GM12878 (cell line): ENCODE measurements at regions not wholly inside any gene's neighbourhood (a gene's known extent, or its start where the extent isn't known, plus 50 kb on each side); places are given as distances from the start of the nearest gene placed in this dataset.

Source experiments
- ATAC-seq: fragments of 200-7000 bp; cut with Tn5 transposase; 3 replicates; pipeline ENCODE4 v1.9.1; 2020; ENCODE audit warnings: mild to moderate bottlenecking, moderate library complexity
- BruUV-seq: library from RNA; stranded (reverse); fragments of 400-500 nt; replicated peaks from 2 replicates; lab custom pipeline; 2021; lab: Mats Ljungman, UMichigan
- CTCF ChIA-PET: fragments of 300-600 bp; sonication (Branson Sonifier 250); formaldehyde crosslinking; extraction: SDS; loops from one replicate; lab custom pipeline; 2021; ENCODE audit warnings: inconsistent platforms; lab: Yijun Ruan, JAX
- POLR2A ChIA-PET: fragments of 350-600 bp; formaldehyde crosslinking; extraction: SDS; loops from one replicate; lab custom pipeline; 2021; ENCODE audit warnings: inconsistent platforms; lab: Charles Lee
- RAD21 ChIA-PET: fragments of 300-600 bp; sonication (Branson Sonifier 250); formaldehyde crosslinking; loops from one replicate; lab custom pipeline; 2023; ENCODE audit warnings: antibody characterized with exemption; ENCODE audit not compliant: unreplicated experiment; lab: Charles Lee
- SMC1A ChIA-PET: fragments of 300-600 bp; sonication (Branson Sonifier 250); formaldehyde crosslinking; loops from one replicate; lab custom pipeline; 2023; ENCODE audit not compliant: unreplicated experiment, uncharacterized antibody; lab: Charles Lee
- DNase-seq: peaks from one replicate; pipeline ENCODE4 v3.0.0-alpha.2; 2011; ENCODE audit warnings: low read depth, low spot score
- FAIRE-seq: peaks from 3 replicates; lab custom pipeline; 2011; peaks lifted over from hg19 to GRCh38; lab: Jason Lieb, UNC
- H2AFZ ChIP-seq: 2 replicates; pipeline ENCODE4 v1.6.0; 2011; ENCODE audit warnings: low read depth, low read length, control low read depth; ENCODE audit not compliant: control insufficient read depth
- H3K27ac ChIP-seq: 2 replicates; pipeline ENCODE4 v1.5.1; 2011; ENCODE audit warnings: control low read depth; ENCODE audit not compliant: control insufficient read depth, insufficient read depth
- H3K27me3 ChIP-seq, 2 experiments: replicated peaks in 1 of 2; 2 replicates each; pipeline versions ENCODE4 v1.6.0 to v1.6.1; 2011; ENCODE audit warnings: low read length in 1 of 2; ENCODE audit not compliant: control insufficient read depth in 2 of 2, insufficient read depth in 2 of 2
- H3K36me3 ChIP-seq, 2 experiments: 2 replicates each; pipeline ENCODE4 v1.5.1; 2011; ENCODE audit warnings: low read length in 1 of 2; ENCODE audit not compliant: control insufficient read depth in 2 of 2, insufficient read depth in 2 of 2
- H3K4me1 ChIP-seq: 2 replicates; pipeline ENCODE4 v1.6.1; 2011; ENCODE audit warnings: mild to moderate bottlenecking, low read length, moderate library complexity, mixed read lengths; ENCODE audit not compliant: control insufficient read depth, insufficient read depth
- H3K4me2 ChIP-seq: 2 replicates; pipeline ENCODE4 v1.6.0; 2011; ENCODE audit warnings: control low read depth; ENCODE audit not compliant: control insufficient read depth, insufficient read depth
- H3K4me3 ChIP-seq: fragments of 200-600 bp; sonication (generic); 2 replicates; pipeline ENCODE4 v1.5.1; 2016
- H3K79me2 ChIP-seq: 2 replicates; pipeline ENCODE4 v1.6.0; 2011; ENCODE audit warnings: low read length; ENCODE audit not compliant: control insufficient read depth, insufficient read depth
- H3K9ac ChIP-seq: 2 replicates; pipeline ENCODE4 v1.8.0; 2011; ENCODE audit warnings: low read length, control low read depth, mixed read lengths; ENCODE audit not compliant: control insufficient read depth, insufficient read depth
- H3K9me3 ChIP-seq: replicated peaks from 3 replicates; pipeline ENCODE4 v1.5.1; 2011; ENCODE audit warnings: mild to moderate bottlenecking, low read length; ENCODE audit not compliant: control insufficient read depth, insufficient read depth
- H4K20me1 ChIP-seq: 2 replicates; pipeline ENCODE4 v1.6.0; 2011; ENCODE audit not compliant: control insufficient read depth, insufficient read depth
- CBX5 ChIP-seq: sonication (generic); IDR thresholded peaks from 2 replicates; pipeline ENCODE4 v1.6.1; 2016; ENCODE audit warnings: low read depth, moderate library complexity, mild to moderate bottlenecking, inconsistent platforms
- E2F4 ChIP-seq: IDR thresholded peaks from 2 replicates; pipeline ENCODE4 v1.6.1; 2012; ENCODE audit warnings: low read depth, low read length, improper control_type of control experiment
- EZH2 ChIP-seq: IDR thresholded peaks from 2 replicates; pipeline ENCODE4 v1.6.1; 2012; ENCODE audit warnings: low read depth, mild to moderate bottlenecking, control low read depth, inconsistent platforms, low read length, borderline replicate concordance; ENCODE audit not compliant: control insufficient read depth
- PBX3 ChIP-seq: IDR thresholded peaks from 2 replicates; pipeline ENCODE4 v1.6.1; 2011; ENCODE audit warnings: mild to moderate bottlenecking, low read depth, low read length, moderate library complexity; ENCODE audit not compliant: insufficient replicate concordance
- SIX5 ChIP-seq: IDR thresholded peaks from 2 replicates; pipeline ENCODE4 v1.6.1; 2011; ENCODE audit warnings: mild to moderate bottlenecking, low read depth, low read length, moderate library complexity; ENCODE audit not compliant: severe bottlenecking
- SMC3 ChIP-seq: IDR thresholded peaks from 2 replicates; pipeline ENCODE4 v1.6.1; 2011; ENCODE audit warnings: low read length, improper control_type of control experiment, borderline replicate concordance
- SREBF1 ChIP-seq: IDR thresholded peaks from 2 replicates; pipeline ENCODE4 v1.6.1; 2012; ENCODE audit warnings: mild to moderate bottlenecking, low read length
- TBL1XR1 ChIP-seq: IDR thresholded peaks from 2 replicates; pipeline ENCODE4 v1.6.1; 2012; ENCODE audit warnings: low read depth, low read length, improper control_type of control experiment
- WGBS: methylation state at CpG from one replicate; pipeline ENCODE4 v1.1.6; 2016; ENCODE audit warnings: low lambda C conversion rate; ENCODE audit not compliant: insufficient replicate concordance, insufficient coverage; ENCODE audit errors: missing lambda C conversion rate; 5-methylcytosine and 5-hydroxymethylcytosine counted together
- in situ Hi-C: fragments of 300-500 bp; cut with MboI; formaldehyde crosslinking; loops from 9 replicates; pipeline ENCODE4 v1.14.3; 2018; ENCODE audit warnings: mixed read lengths
- intact Hi-C: fragments of 100-400 bp; cut with micrococcal nuclease; formaldehyde crosslinking; loops from one replicate; pipeline ENCODE4 v1.14.2; 2022; ENCODE audit not compliant: unreplicated experiment

GRCh38 chr2:148567716-148568115, 76.8 kb upstream of the EPC2 start:
- Histone ChIP-seq H3K9me3 (no peaks in the 10 kb centered on the region), H3K4me1 (no peaks in the 10 kb centered on the region), H3K4me3 (no peak overlapping the region), H4K20me1 (no peaks in the 10 kb centered on the region), H3K36me3 (no peaks in the 10 kb centered on the region), H3K27ac (no peak overlapping the region), H3K27me3 (no peaks in the 10 kb centered on the region; a peak in 1 of 4 replicates), H3K4me2 (no peak overlapping the region), H2AFZ (no peak overlapping the region), H3K79me2 (no peaks in the 10 kb centered on the region), H3K9ac (no peak overlapping the region)
- BruUV-seq = no TSS peak
- intact Hi-C loops = loop anchor here (5.0 kb wide), 1 partner anchor 425 kb away; no protein-coding TSS in a partner anchor
- TF ChIP-seq CBX5 (no peak), E2F4 (no peak), SIX5 (no peak), SMC3 (no peak), PBX3 (no peak), TBL1XR1 (no peak), EZH2 (no peak), SREBF1 (no peak)
- in situ Hi-C loops = no loop called here
- 35% methylated on average over 1 of the region's 1 CpG for WGBS
- CTCF ChIA-PET = no interaction called here
- FAIRE-seq (no peak), ATAC-seq (no peak), DNase-seq (no peak)
- SMC1A ChIA-PET = interaction anchor here (0.7 kb wide), 1 partner anchor 580 kb away, joined by 4 read pairs; no protein-coding TSS in a partner anchor
- RAD21 ChIA-PET = no interaction called here
- POLR2A ChIA-PET = no interaction called here
